Upper lobe of left lung (tissue), 4 donors: ENCODE measurements at regions not wholly inside any gene's neighbourhood (a gene's known extent, or its start where the extent isn't known, plus 50 kb on each side); places are given as distances from the start of the nearest gene placed in this dataset.

Experiments used
- CTCF ChIP-seq, 6 experiments: fragments of 450-650 bp in 4 of 6; fragments of 200-600 bp in 2 of 6; sonication (generic) in 2 of 6; IDR thresholded peaks; one replicate each; pipeline ENCODE4 v1.5.1; 2016 to 2019; ENCODE audit warnings: antibody characterized with exemption in 6 of 6
- POLR2A ChIP-seq, 4 donors: fragments of 450-650 bp; IDR thresholded peaks; one replicate each; pipeline ENCODE4 v1.5.1; 2016 to 2017; ENCODE audit warnings: antibody characterized with exemption in 4 of 4, mild to moderate bottlenecking in 2 of 4
- POLR2AphosphoS5 ChIP-seq, 2 donors: sonication (generic); formaldehyde crosslinking; IDR thresholded peaks; one replicate each; pipeline ENCODE4 v1.5.1; 2017; ENCODE audit warnings: antibody characterized with exemption in 2 of 2

GRCh38 chr4:111127841-111128240, 505.0 kb upstream of the PITX2 start:
- TF ChIP-seq POLR2A (IDR thresholded peaks at IDR 0.05) (no peak), POLR2AphosphoS5 (IDR thresholded peaks at IDR 0.05) (no peak), CTCF (IDR thresholded peaks at IDR 0.05) (no peak)
